HUES48 (cell line): ENCODE measurements at regions not wholly inside any gene's neighbourhood (a gene's known extent, or its start where the extent isn't known, plus 50 kb on each side); places are given as distances from the start of the nearest gene placed in this dataset.
A peak's percentile ranks its signal among the peaks of the same experiment; 100 is the strongest.

ENCODE experiments used
- H3K27ac ChIP-seq: one replicate; pipeline ENCODE4 v1.7.0; 2013; ENCODE audit warnings: low read depth, low read length, inconsistent platforms
- H3K27me3 ChIP-seq: 2 replicates; pipeline ENCODE4 v1.6.1; 2013; ENCODE audit warnings: mild to moderate bottlenecking, low read length; ENCODE audit not compliant: control insufficient read depth, insufficient read depth
- H3K36me3 ChIP-seq: 2 replicates; pipeline ENCODE4 v1.6.1; 2013; ENCODE audit warnings: low read length; ENCODE audit not compliant: control insufficient read depth, insufficient read depth
- H3K4me1 ChIP-seq: 2 replicates; pipeline ENCODE4 v1.6.1; 2013; ENCODE audit warnings: mild to moderate bottlenecking, low read length; ENCODE audit not compliant: control insufficient read depth, insufficient read depth
- H3K4me3 ChIP-seq: 2 replicates; pipeline ENCODE4 v1.5.1; 2013; ENCODE audit warnings: mild to moderate bottlenecking, low read depth, low read length
- H3K9ac ChIP-seq: 2 replicates; pipeline ENCODE4 v1.6.1; 2013; ENCODE audit warnings: mild to moderate bottlenecking, low read depth, low read length, moderate library complexity
- H3K9me3 ChIP-seq: 2 replicates; pipeline ENCODE4 v1.6.1; 2013; ENCODE audit warnings: low read length; ENCODE audit not compliant: control insufficient read depth, insufficient read depth

GRCh38 chr20:23159256-23159946 is 73.3 kb upstream of the CD93 start:
- Histone ChIP-seq H3K27me3 (no peaks in the 10 kb centered on the region), H3K9ac (no peak overlapping the region), H3K36me3 (no peaks in the 10 kb centered on the region), H3K9me3 (no peaks in the 10 kb centered on the region), H3K4me3 (no peak overlapping the region), H3K4me1 (peaks cover 19% of the 10 kb centered on the region), H3K27ac (no peak overlapping the region)

GRCh38 chr20:23157734-23158133 is 71.6 kb upstream of the CD93 start:
- Histone ChIP-seq H3K4me3 (no peak overlapping the region), H3K27ac (no peak overlapping the region), H3K4me1 (peaks cover 19% of the 10 kb centered on the region), H3K27me3 (no peaks in the 10 kb centered on the region), H3K9me3 (no peaks in the 10 kb centered on the region), H3K9ac (no peak overlapping the region), H3K36me3 (no peaks in the 10 kb centered on the region)

GRCh38 chr20:23156842-23157423 is 70.8 kb upstream of the CD93 start:
- Histone ChIP-seq H3K9ac (no peak overlapping the region), H3K27me3 (no peaks in the 10 kb centered on the region), H3K4me1 (peaks cover 19% of the 10 kb centered on the region), H3K9me3 (no peaks in the 10 kb centered on the region), H3K4me3 (no peak overlapping the region), H3K27ac (no peak overlapping the region), H3K36me3 (no peaks in the 10 kb centered on the region)

- Histone ChIP-seq H3K36me3 (no peaks in the 10 kb centered on the region), H3K27ac (no peak overlapping the region), H3K4me3 (no peak overlapping the region), H3K9me3 (no peaks in the 10 kb centered on the region), H3K4me1 (peaks cover 19% of the 10 kb centered on the region), H3K9ac (no peak overlapping the region), H3K27me3 (no peaks in the 10 kb centered on the region)
These were observed 70.2 kb upstream of the CD93 start for GRCh38 chr20:23156170-23156841.

GRCh38 chr20:23155141-23155590 is 69.0 kb upstream of the CD93 start:
- Histone ChIP-seq H3K27me3 (no peaks in the 10 kb centered on the region), H3K9ac (no peak overlapping the region), H3K4me1 (peaks cover 12% of the 10 kb centered on the region), H3K9me3 (no peaks in the 10 kb centered on the region), H3K27ac (no peak overlapping the region), H3K36me3 (no peaks in the 10 kb centered on the region), H3K4me3 (no peak overlapping the region)

- peaks cover 8% of the 10 kb centered on the region; the same call in 1 of the 2 replicates for H3K4me1 ChIP-seq
- no peak overlapping the region for H3K9ac ChIP-seq
- H3K4me3 ChIP-seq: no peak overlapping the region
- no peaks in the 10 kb centered on the region for H3K36me3 ChIP-seq
- H3K9me3 ChIP-seq: no peaks in the 10 kb centered on the region
- H3K27me3 ChIP-seq: no peaks in the 10 kb centered on the region
- peak overlapping the region; percentile 1 for H3K27ac ChIP-seq
These were observed 67.7 kb upstream of the CD93 start for GRCh38 chr20:23153696-23154341.

- H3K4me1 ChIP-seq: peaks cover 8% of the 10 kb centered on the region; the same call in 1 of the 2 replicates
- no peaks in the 10 kb centered on the region for H3K9me3 ChIP-seq
- no peak overlapping the region for H3K4me3 ChIP-seq
- no peaks in the 10 kb centered on the region for H3K36me3 ChIP-seq
- no peaks in the 10 kb centered on the region for H3K27me3 ChIP-seq
- no peak overlapping the region for H3K27ac ChIP-seq
- no peak overlapping the region for H3K9ac ChIP-seq
These were observed 66.8 kb upstream of the CD93 start for GRCh38 chr20:23152902-23153301.

GRCh38 chr20:23152308-23152892 is 66.3 kb upstream of the CD93 start:
- Histone ChIP-seq H3K36me3 (no peaks in the 10 kb centered on the region), H3K9ac (no peak overlapping the region)

GRCh38 chr20:23151885-23152284 is 65.8 kb upstream of the CD93 start:
- no peak overlapping the region for H3K27ac ChIP-seq

More at GRCh38 chr20:23152308-23152892, 66.3 kb upstream of the CD93 start:
- Histone ChIP-seq H3K4me3 (no peak overlapping the region), H3K27me3 (no peaks in the 10 kb centered on the region), H3K9me3 (no peaks in the 10 kb centered on the region), H3K4me1 (peaks cover 8% of the 10 kb centered on the region; the same call in 1 of the 2 replicates), H3K27ac (no peak overlapping the region)

GRCh38 chr20:23151008-23151703 is 65.0 kb upstream of the CD93 start:
- no peak overlapping the region for H3K27ac ChIP-seq
- H3K9ac ChIP-seq: no peak overlapping the region
- H3K27me3 ChIP-seq: no peaks in the 10 kb centered on the region
- H3K9me3 ChIP-seq: no peaks in the 10 kb centered on the region
- H3K36me3 ChIP-seq: no peaks in the 10 kb centered on the region
- H3K4me3 ChIP-seq: no peak overlapping the region
- H3K4me1 ChIP-seq: peaks cover 8% of the 10 kb centered on the region; the same call in 1 of the 2 replicates

More at GRCh38 chr20:23151885-23152284, 65.8 kb upstream of the CD93 start:
- Histone ChIP-seq H3K36me3 (no peaks in the 10 kb centered on the region), H3K4me1 (peaks cover 8% of the 10 kb centered on the region; the same call in 1 of the 2 replicates), H3K27me3 (no peaks in the 10 kb centered on the region), H3K9me3 (no peaks in the 10 kb centered on the region), H3K9ac (no peak overlapping the region), H3K4me3 (no peak overlapping the region)
